Kidney (tissue), 13 donors: ENCODE measurements at regions not wholly inside any gene's neighbourhood (a gene's known extent, or its start where the extent isn't known, plus 50 kb on each side); places are given as distances from the start of the nearest gene placed in this dataset.

Source experiments
- DNase-seq, 5 donors: peaks; one replicate each; pipeline ENCODE4 v3.0.0-alpha.2; 2013 to 2020
- FAIRE-seq: peaks from 2 replicates; lab custom pipeline; 2012; peaks lifted over from hg19 to GRCh38; lab: Jason Lieb, UNC
- H3K27ac ChIP-seq, 2 donors: one replicate each; pipeline ENCODE4 v1.7.0; 2013; ENCODE audit warnings: low read depth in 2 of 2, low read length in 2 of 2, inconsistent platforms in 1 of 2
- H3K27me3 ChIP-seq: one replicate; pipeline ENCODE4 v1.7.1; 2013; ENCODE audit warnings: low read length, inconsistent platforms; ENCODE audit not compliant: control insufficient read depth, insufficient read depth
- H3K36me3 ChIP-seq, 3 donors: one replicate each; pipeline versions ENCODE4 v1.7.0 to v1.7.1; 2013; ENCODE audit warnings: low read length in 3 of 3, control low read depth in 1 of 3, inconsistent platforms in 1 of 3; ENCODE audit not compliant: insufficient read depth in 3 of 3, control insufficient read depth in 2 of 3
- H3K4me1 ChIP-seq, 3 donors: one replicate each; pipeline versions ENCODE4 v1.7.0 to v1.7.1; 2013; ENCODE audit warnings: low read length in 3 of 3, inconsistent platforms in 1 of 3, low read depth in 1 of 3; ENCODE audit not compliant: control insufficient read depth in 2 of 3, insufficient read depth in 2 of 3
- H3K4me3 ChIP-seq, 3 donors: one replicate each; pipeline versions ENCODE4 v1.7.0 to v1.8.1; 2013; ENCODE audit warnings: low read length in 3 of 3, control low read depth in 1 of 3, inconsistent platforms in 1 of 3
- H3K9ac ChIP-seq, 3 donors: one replicate each; pipeline versions ENCODE4 v1.7.0 to v1.7.1; 2013; ENCODE audit warnings: low read length in 3 of 3, control low read depth in 1 of 3, inconsistent platforms in 1 of 3
- H3K9me3 ChIP-seq, 3 donors: one replicate each; pipeline versions ENCODE4 v1.7.0 to v1.7.1; 2013; ENCODE audit warnings: low read length in 3 of 3, control low read depth in 1 of 3, inconsistent platforms in 1 of 3; ENCODE audit not compliant: control insufficient read depth in 2 of 3, insufficient read depth in 1 of 3
- intact Hi-C: fragments of 100-400 bp; cut with DNase I; formaldehyde crosslinking; loops from one replicate; pipeline ENCODE4 v1.11.1; 2022
- TF ChIP-seq, protein P1 (sequence below): IDR thresholded peaks from 3 replicates; pipeline ENCODE4 v1.5.1; 2012; ENCODE audit warnings: mild to moderate bottlenecking, moderate library complexity, borderline replicate concordance; ENCODE audit not compliant: insufficient read depth; ENCODE audit errors: extremely low read depth
- donor health status: control.
- donor health status: control.
- donor health status: control.
- donor health status: control.
- donor health status: control.
- donor health status: DM: yes; HTN: yes; CAD: no.
- donor health status: Normal renal cell carcinoma (clear cell type).

DNA sequence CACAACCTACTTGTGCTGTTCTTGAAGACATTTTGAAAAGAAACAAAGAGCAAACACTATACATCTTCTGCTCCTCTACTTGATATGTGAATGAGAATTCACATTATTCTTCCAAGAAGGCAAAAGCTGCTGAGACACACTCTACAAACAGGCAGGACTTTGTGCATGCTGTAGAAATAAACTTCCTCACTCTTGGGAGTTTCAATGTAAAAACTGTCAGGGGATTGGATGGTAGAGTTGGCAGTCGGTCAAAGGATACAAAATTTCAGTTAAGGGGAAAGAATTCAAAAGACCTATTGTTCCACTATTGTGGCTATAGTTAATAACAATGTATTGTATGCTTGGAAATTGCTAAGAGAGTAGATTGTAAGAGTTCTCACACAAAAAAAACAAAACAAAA, 196.3 kb downstream of the MC4R start:
- Histone ChIP-seq H3K27me3 (no peaks in the 10 kb centered on the region), H3K4me3 (no peak overlapping the region), H3K9ac (no peak overlapping the region), H3K36me3 (no peaks in the 10 kb centered on the region), H3K4me1 (no peaks in the 10 kb centered on the region), H3K27ac (no peak overlapping the region), H3K9me3 (no peaks in the 10 kb centered on the region)
- TF ChIP-seq, protein P1, sequence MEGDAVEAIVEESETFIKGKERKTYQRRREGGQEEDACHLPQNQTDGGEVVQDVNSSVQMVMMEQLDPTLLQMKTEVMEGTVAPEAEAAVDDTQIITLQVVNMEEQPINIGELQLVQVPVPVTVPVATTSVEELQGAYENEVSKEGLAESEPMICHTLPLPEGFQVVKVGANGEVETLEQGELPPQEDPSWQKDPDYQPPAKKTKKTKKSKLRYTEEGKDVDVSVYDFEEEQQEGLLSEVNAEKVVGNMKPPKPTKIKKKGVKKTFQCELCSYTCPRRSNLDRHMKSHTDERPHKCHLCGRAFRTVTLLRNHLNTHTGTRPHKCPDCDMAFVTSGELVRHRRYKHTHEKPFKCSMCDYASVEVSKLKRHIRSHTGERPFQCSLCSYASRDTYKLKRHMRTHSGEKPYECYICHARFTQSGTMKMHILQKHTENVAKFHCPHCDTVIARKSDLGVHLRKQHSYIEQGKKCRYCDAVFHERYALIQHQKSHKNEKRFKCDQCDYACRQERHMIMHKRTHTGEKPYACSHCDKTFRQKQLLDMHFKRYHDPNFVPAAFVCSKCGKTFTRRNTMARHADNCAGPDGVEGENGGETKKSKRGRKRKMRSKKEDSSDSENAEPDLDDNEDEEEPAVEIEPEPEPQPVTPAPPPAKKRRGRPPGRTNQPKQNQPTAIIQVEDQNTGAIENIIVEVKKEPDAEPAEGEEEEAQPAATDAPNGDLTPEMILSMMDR = no peak
- FAIRE-seq = no peak
- DNase-seq = no peak
- intact Hi-C loops = no loop called here

DNA sequence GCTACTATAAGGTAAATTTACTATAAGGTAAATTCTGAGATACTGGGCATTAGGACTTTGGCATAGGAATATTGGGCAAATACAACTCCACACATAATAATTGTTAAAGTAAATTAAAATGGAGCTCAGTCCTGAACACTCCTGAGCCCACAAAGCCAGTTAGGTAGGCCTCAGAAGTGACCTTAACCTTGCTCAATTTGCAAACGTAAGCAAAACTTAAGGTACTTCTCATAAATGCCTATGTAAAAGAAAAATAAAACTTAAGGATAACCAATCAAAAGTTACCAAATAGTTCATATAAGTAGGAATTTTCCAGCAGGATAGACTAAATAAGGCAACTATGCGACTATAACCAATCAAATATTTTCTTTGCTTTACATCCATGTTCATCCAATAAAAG, 197.7 kb downstream of the MC4R start:
- H3K9me3 ChIP-seq = no peaks in the 10 kb centered on the region
- TF ChIP-seq, protein P1 = no peak
- intact Hi-C loops = no loop called here
- no peaks in the 10 kb centered on the region for H3K27me3 ChIP-seq
- no peak for DNase-seq
- H3K4me1 ChIP-seq = no peaks in the 10 kb centered on the region
- H3K27ac ChIP-seq = no peak overlapping the region
- no peak overlapping the region for H3K9ac ChIP-seq
- H3K4me3 ChIP-seq = no peak overlapping the region
- no peak for FAIRE-seq
- no peaks in the 10 kb centered on the region for H3K36me3 ChIP-seq

DNA sequence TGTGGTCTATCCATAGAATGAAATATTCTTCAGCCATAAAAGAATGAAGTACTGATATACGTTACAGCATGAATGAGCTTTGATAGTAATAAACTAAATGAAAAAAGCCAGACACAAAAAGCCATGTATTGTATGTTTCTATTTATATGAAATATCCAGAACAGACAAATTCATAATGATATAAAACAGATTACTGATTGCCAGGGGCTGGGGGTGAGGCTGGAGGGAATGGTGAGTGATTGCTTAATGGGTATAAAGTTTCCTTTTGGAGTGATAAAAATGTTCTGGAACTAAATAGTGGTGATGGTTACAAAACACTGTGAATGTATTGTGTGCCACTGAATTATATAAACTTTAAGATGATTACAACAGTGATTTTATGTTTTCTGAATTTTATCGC, 200.5 kb downstream of the MC4R start:
- Histone ChIP-seq H3K36me3 (no peaks in the 10 kb centered on the region), H3K4me1 (no peaks in the 10 kb centered on the region), H3K4me3 (no peak overlapping the region), H3K9ac (no peak overlapping the region), H3K27me3 (no peaks in the 10 kb centered on the region), H3K9me3 (no peaks in the 10 kb centered on the region), H3K27ac (no peak overlapping the region)
- FAIRE-seq (no peak), DNase-seq (no peak)
- TF ChIP-seq, protein P1 = no peak
- intact Hi-C loops = no loop called here

- Histone ChIP-seq H3K9me3 (no peaks in the 10 kb centered on the region), H3K4me1 (no peaks in the 10 kb centered on the region), H3K4me3 (no peak overlapping the region), H3K27ac (no peak overlapping the region), H3K27me3 (no peaks in the 10 kb centered on the region), H3K9ac (no peak overlapping the region), H3K36me3 (no peaks in the 10 kb centered on the region)
- TF ChIP-seq, protein P1 = no peak
- FAIRE-seq (no peak), DNase-seq (no peak)
- intact Hi-C loops = no loop called here
Observed at GRCh38 chr18:60163622-60164021, 209.0 kb downstream of the MC4R start.
